Spleen (tissue), 7 donors: ENCODE measurements at regions not wholly inside any gene's neighbourhood (a gene's known extent, or its start where the extent isn't known, plus 50 kb on each side); places are given as distances from the start of the nearest gene placed in this dataset.

Source experiments
- CTCF ChIP-seq, 11 experiments: fragments of 200-600 bp in 7 of 11; fragments of 450-650 bp in 4 of 11; sonication (generic) in 4 of 11; IDR thresholded peaks in 8 of 11; conservative IDR thresholded peaks in 3 of 11; 1 replicate in 7 of 11; 2 replicates in 4 of 11; pipeline versions ENCODE4 v1.4.0 to v1.8.0; 2016 to 2021; ENCODE audit warnings: antibody characterized with exemption in 11 of 11, inconsistent platforms in 4 of 11, mild to moderate bottlenecking in 1 of 11
- POLR2A ChIP-seq, 3 donors: fragments of 450-650 bp; IDR thresholded peaks; one replicate each; pipeline ENCODE4 v1.5.1; 2017; ENCODE audit warnings: antibody characterized with exemption in 3 of 3, mild to moderate bottlenecking in 1 of 3
- POLR2AphosphoS5 ChIP-seq, 3 donors: sonication (generic); formaldehyde crosslinking; IDR thresholded peaks; one replicate each; pipeline ENCODE4 v1.5.1; 2017; ENCODE audit warnings: antibody characterized with exemption in 3 of 3
- donor health status: DM: no; HTN: no; CAD: no; lungs with moderate emphysema.
- donor health status: DM: no; HTN: no; CAD: no.
- donor health status: DM: no; HTN: no; CAD: no.

- TF ChIP-seq CTCF (IDR thresholded peaks at IDR 0.05 in 8 of 11, conservative IDR thresholded peaks at IDR 0.05 in 3 of 11) (no peak), POLR2A (IDR thresholded peaks at IDR 0.05) (no peak), POLR2AphosphoS5 (IDR thresholded peaks at IDR 0.05) (no peak)
Measured at GRCh38 chr2:133643863-133644262, 75.6 kb upstream of the NCKAP5 start.
